Aorta (tissue), 5 donors: ENCODE measurements at regions not wholly inside any gene's neighbourhood (a gene's known extent, or its start where the extent isn't known, plus 50 kb on each side); places are given as distances from the start of the nearest gene placed in this dataset.

Experiments used
- ATAC-seq: fragments of 200-7000 bp; cut with Tn5 transposase; one replicate; pipeline ENCODE4 v1.9.1; 2022; ENCODE audit warnings: moderate library complexity; ENCODE audit not compliant: low FRiP score
- DNase-seq, 2 donors: peaks; one replicate each; pipeline ENCODE4 v3.0.0-alpha.2; 2020
- H3K27ac ChIP-seq, 2 donors: one replicate each; pipeline ENCODE4 v1.5.1; 2013; ENCODE audit warnings: low read length in 2 of 2, mild to moderate bottlenecking in 2 of 2, moderate library complexity in 2 of 2, control low read depth in 1 of 2, inconsistent platforms in 1 of 2, low read depth in 1 of 2
- H3K27me3 ChIP-seq, 2 donors: one replicate each; pipeline ENCODE4 v1.6.1; 2013; ENCODE audit warnings: control low read depth in 1 of 2, low read length in 1 of 2, mild to moderate bottlenecking in 1 of 2, moderate library complexity in 1 of 2; ENCODE audit not compliant: insufficient read depth in 2 of 2, control insufficient read depth in 1 of 2
- H3K36me3 ChIP-seq, 2 donors: one replicate each; pipeline ENCODE4 v1.6.1; 2013; ENCODE audit warnings: control low read depth in 1 of 2, low read length in 1 of 2, mild to moderate bottlenecking in 1 of 2; ENCODE audit not compliant: insufficient read depth in 2 of 2, control insufficient read depth in 1 of 2
- H3K4me1 ChIP-seq, 2 donors: one replicate each; pipeline ENCODE4 v1.6.1; 2013; ENCODE audit warnings: low read length in 2 of 2, control low read depth in 1 of 2, mild to moderate bottlenecking in 1 of 2, moderate library complexity in 1 of 2; ENCODE audit not compliant: insufficient read depth in 2 of 2, control insufficient read depth in 1 of 2
- H3K4me3 ChIP-seq, 2 donors: one replicate each; pipeline ENCODE4 v1.5.1; 2013; ENCODE audit warnings: low read length in 2 of 2, control low read depth in 1 of 2, mild to moderate bottlenecking in 1 of 2
- H3K9me3 ChIP-seq: one replicate; pipeline ENCODE4 v1.6.1; 2013; ENCODE audit warnings: mild to moderate bottlenecking, low read length; ENCODE audit not compliant: control insufficient read depth
- WGBS, 2 donors: extraction: QIAGEN DNeasy Blood & Tissue Kit; methylation state at CpG; one replicate each; pipeline ENCODE4 v1.1.7; 2013; 5-methylcytosine and 5-hydroxymethylcytosine counted together
- intact Hi-C, 2 donors: fragments of 100-400 bp; cut with DNase I; formaldehyde crosslinking; loops; one replicate each; pipeline versions ENCODE4 v1.14.2 to v1.15.0; 2022
- donor health status: healthy with polysubstance abuse.
- donor health status: Bipolar disorder and iron deficiency.
- donor health status: DM: no; HTN: no; CAD: no.
- donor health status: DM: no; HTN: no; CAD: no.
- donor health status: DM: yes; HTN: yes; CAD: no.

- Histone ChIP-seq H3K4me3 (no peak overlapping the region), H3K27ac (no peak overlapping the region), H3K27me3 (no peaks in the 10 kb centered on the region), H3K4me1 (no peaks in the 10 kb centered on the region), H3K9me3 (no peaks in the 10 kb centered on the region), H3K36me3 (no peaks in the 10 kb centered on the region)
- ATAC-seq (no peak), DNase-seq (no peak)
- WGBS, 2 donors: 79% methylated on average over 3 of the region's 3 CpGs
- intact Hi-C loops: no loop called here
Observed at GRCh38 chr11:80827781-80828180, 1387.0 kb upstream of the TENM4 start.

GRCh38 chr11:80826808-80827207 is 1386.0 kb upstream of the TENM4 start:
- no peak for ATAC-seq
- H3K4me1 ChIP-seq: no peaks in the 10 kb centered on the region
- no peaks in the 10 kb centered on the region for H3K36me3 ChIP-seq
- no peak for DNase-seq
- H3K9me3 ChIP-seq: no peaks in the 10 kb centered on the region
- intact Hi-C loops: no loop called here
- no peak overlapping the region for H3K4me3 ChIP-seq
- WGBS, 2 donors: 75 to 80% methylated on average over 2 of the region's 2 CpGs
- H3K27me3 ChIP-seq: no peaks in the 10 kb centered on the region
- no peak overlapping the region for H3K27ac ChIP-seq

GRCh38 chr11:80822308-80822707 is 1381.5 kb upstream of the TENM4 start:
- H3K4me1 ChIP-seq: no peaks in the 10 kb centered on the region
- ATAC-seq (no peak), DNase-seq (no peak)
- no peak overlapping the region for H3K4me3 ChIP-seq
- no peak overlapping the region for H3K27ac ChIP-seq
- no peaks in the 10 kb centered on the region for H3K36me3 ChIP-seq
- H3K27me3 ChIP-seq: no peaks in the 10 kb centered on the region
- 73 to 80% methylated on average over 7 of the region's 7 CpGs for WGBS, 2 donors
- H3K9me3 ChIP-seq: no peaks in the 10 kb centered on the region
- intact Hi-C loops: no loop called here

GRCh38 chr11:80819271-80819670 is 1378.4 kb upstream of the TENM4 start:
- Histone ChIP-seq H3K9me3 (no peaks in the 10 kb centered on the region), H3K36me3 (no peaks in the 10 kb centered on the region), H3K4me1 (no peaks in the 10 kb centered on the region), H3K27me3 (no peaks in the 10 kb centered on the region), H3K27ac (no peak overlapping the region), H3K4me3 (no peak overlapping the region)
- intact Hi-C loops: no loop called here
- DNase-seq (no peak), ATAC-seq (no peak)
- WGBS, 2 donors: 95 to 98% methylated on average over 1 of the region's 1 CpG

GRCh38 chr11:80816966-80817365 is 1376.1 kb upstream of the TENM4 start:
- Histone ChIP-seq H3K4me1 (no peaks in the 10 kb centered on the region), H3K27me3 (no peaks in the 10 kb centered on the region), H3K36me3 (no peaks in the 10 kb centered on the region), H3K27ac (no peak overlapping the region), H3K4me3 (no peak overlapping the region), H3K9me3 (no peaks in the 10 kb centered on the region)
- DNase-seq: no peak
- 68 to 73% methylated on average over 4 of the region's 4 CpGs for WGBS, 2 donors
- ATAC-seq: no peak
- intact Hi-C loops: no loop called here

- Histone ChIP-seq H3K4me1 (no peaks in the 10 kb centered on the region), H3K27ac (no peak overlapping the region), H3K27me3 (no peaks in the 10 kb centered on the region), H3K4me3 (no peak overlapping the region), H3K9me3 (no peaks in the 10 kb centered on the region), H3K36me3 (no peaks in the 10 kb centered on the region)
- intact Hi-C loops: no loop called here
- WGBS, 2 donors: 25 to 40% methylated on average over 1 of the region's 1 CpG
- ATAC-seq: no peak
- no peak for DNase-seq
Observed at GRCh38 chr11:80816454-80816847, 1375.6 kb upstream of the TENM4 start.

GRCh38 chr11:80815752-80816453 is 1375.1 kb upstream of the TENM4 start:
- H3K27me3 ChIP-seq: no peaks in the 10 kb centered on the region
- DNase-seq (no peak), ATAC-seq (no peak)
- H3K4me1 ChIP-seq: no peaks in the 10 kb centered on the region
- intact Hi-C loops: no loop called here
- H3K27ac ChIP-seq: no peak overlapping the region
- no peaks in the 10 kb centered on the region for H3K9me3 ChIP-seq
- 57 to 61% methylated on average over 3 of the region's 3 CpGs for WGBS, 2 donors
- no peak overlapping the region for H3K4me3 ChIP-seq
- H3K36me3 ChIP-seq: no peaks in the 10 kb centered on the region

GRCh38 chr11:80814813-80815212 is 1374.0 kb upstream of the TENM4 start:
- no peaks in the 10 kb centered on the region for H3K27me3 ChIP-seq
- DNase-seq: no peak
- no peak for ATAC-seq
- H3K4me1 ChIP-seq: no peaks in the 10 kb centered on the region
- H3K9me3 ChIP-seq: no peaks in the 10 kb centered on the region
- H3K36me3 ChIP-seq: no peaks in the 10 kb centered on the region
- H3K4me3 ChIP-seq: no peak overlapping the region
- H3K27ac ChIP-seq: no peak overlapping the region
- WGBS, 2 donors: 73 to 91% methylated on average over 1 of the region's 1 CpG
- intact Hi-C loops: no loop called here

- Histone ChIP-seq H3K36me3 (no peaks in the 10 kb centered on the region), H3K27ac (no peak overlapping the region), H3K27me3 (no peaks in the 10 kb centered on the region), H3K4me1 (no peaks in the 10 kb centered on the region), H3K9me3 (no peaks in the 10 kb centered on the region), H3K4me3 (no peak overlapping the region)
- WGBS, 2 donors: 71 to 77% methylated on average over 4 of the region's 4 CpGs
- ATAC-seq (no peak), DNase-seq (no peak)
- intact Hi-C loops: no loop called here
Observed at GRCh38 chr11:80810695-80811094, 1369.9 kb upstream of the TENM4 start.
